Hepatocyte (in vitro differentiated cells): ENCODE measurements at regions not wholly inside any gene's neighbourhood (a gene's known extent, or its start where the extent isn't known, plus 50 kb on each side); places are given as distances from the start of the nearest gene placed in this dataset.

Source experiments
- EZH2 ChIP-seq: fragments of 200-600 bp; sonication (generic); IDR thresholded peaks from 2 replicates; pipeline ENCODE4 v1.6.1; 2016; ENCODE audit warnings: antibody characterized with exemption, mild to moderate bottlenecking, borderline replicate concordance
- TF ChIP-seq, protein P1 (sequence below): fragments of 200-600 bp; sonication (generic); IDR thresholded peaks from 2 replicates; pipeline ENCODE4 v1.5.1; 2016; ENCODE audit warnings: antibody characterized with exemption, mild to moderate bottlenecking; ENCODE audit not compliant: poor library complexity

DNA sequence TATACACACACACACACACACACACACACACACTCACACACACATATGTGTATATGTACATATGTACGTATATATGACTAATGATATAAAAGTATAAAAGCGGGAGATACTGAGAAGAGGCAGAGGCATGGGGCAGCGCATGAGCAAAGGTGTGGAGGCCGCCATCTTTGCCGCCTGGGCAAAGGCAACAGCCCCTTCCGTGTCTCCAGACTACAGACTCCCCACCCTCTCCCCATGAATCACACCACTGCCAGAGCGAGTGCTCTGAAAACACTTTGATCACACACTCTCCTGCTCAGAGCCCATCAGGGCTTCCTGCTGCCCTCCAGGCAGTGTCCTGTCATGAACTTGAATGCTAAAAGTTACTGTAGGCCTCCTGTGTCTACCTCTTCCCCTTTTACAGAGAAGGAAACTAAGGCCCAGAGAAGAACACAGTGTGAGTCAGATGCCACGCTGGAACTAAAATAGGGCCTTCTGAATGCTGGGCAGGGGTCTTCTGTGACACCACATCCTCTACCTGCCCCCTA is 54.7 kb upstream of the SSBP3 start:
- no peak for TF ChIP-seq EZH2
- TF ChIP-seq, protein P1, sequence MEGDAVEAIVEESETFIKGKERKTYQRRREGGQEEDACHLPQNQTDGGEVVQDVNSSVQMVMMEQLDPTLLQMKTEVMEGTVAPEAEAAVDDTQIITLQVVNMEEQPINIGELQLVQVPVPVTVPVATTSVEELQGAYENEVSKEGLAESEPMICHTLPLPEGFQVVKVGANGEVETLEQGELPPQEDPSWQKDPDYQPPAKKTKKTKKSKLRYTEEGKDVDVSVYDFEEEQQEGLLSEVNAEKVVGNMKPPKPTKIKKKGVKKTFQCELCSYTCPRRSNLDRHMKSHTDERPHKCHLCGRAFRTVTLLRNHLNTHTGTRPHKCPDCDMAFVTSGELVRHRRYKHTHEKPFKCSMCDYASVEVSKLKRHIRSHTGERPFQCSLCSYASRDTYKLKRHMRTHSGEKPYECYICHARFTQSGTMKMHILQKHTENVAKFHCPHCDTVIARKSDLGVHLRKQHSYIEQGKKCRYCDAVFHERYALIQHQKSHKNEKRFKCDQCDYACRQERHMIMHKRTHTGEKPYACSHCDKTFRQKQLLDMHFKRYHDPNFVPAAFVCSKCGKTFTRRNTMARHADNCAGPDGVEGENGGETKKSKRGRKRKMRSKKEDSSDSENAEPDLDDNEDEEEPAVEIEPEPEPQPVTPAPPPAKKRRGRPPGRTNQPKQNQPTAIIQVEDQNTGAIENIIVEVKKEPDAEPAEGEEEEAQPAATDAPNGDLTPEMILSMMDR, result no peak
